Immature natural killer cell (primary cell): ENCODE measurements at regions not wholly inside any gene's neighbourhood (a gene's known extent, or its start where the extent isn't known, plus 50 kb on each side); places are given as distances from the start of the nearest gene placed in this dataset.

Source experiments
- DNase-seq, 3 donors: peaks; one replicate each; pipeline ENCODE4 v3.0.0; 2022; ENCODE audit warnings: mixed read lengths in 1 of 3
- H3K27ac Mint-ChIP-seq, 6 donors: one replicate each; pipeline ENCODE4 v1.8.0; 2020; ENCODE audit warnings: mixed read lengths in 6 of 6, mild to moderate bottlenecking in 5 of 6, inconsistent platforms in 4 of 6, moderate library complexity in 3 of 6
- H3K27me3 Mint-ChIP-seq, 3 donors: one replicate each; pipeline ENCODE4 v1.8.0; 2020 to 2021; ENCODE audit warnings: low read depth in 3 of 3, mild to moderate bottlenecking in 3 of 3, mixed read lengths in 3 of 3, moderate library complexity in 3 of 3, inconsistent platforms in 1 of 3
- H3K36me3 Mint-ChIP-seq, 3 donors: one replicate each; pipeline ENCODE4 v1.8.0; 2020; ENCODE audit warnings: mixed read lengths in 3 of 3, inconsistent platforms in 2 of 3, mild to moderate bottlenecking in 2 of 3
- H3K4me1 Mint-ChIP-seq, 2 donors: one replicate each; pipeline ENCODE4 v1.8.0; 2020; ENCODE audit warnings: inconsistent platforms in 2 of 2, mild to moderate bottlenecking in 2 of 2, mixed read lengths in 2 of 2, moderate library complexity in 1 of 2
- H3K4me3 Mint-ChIP-seq, 5 donors: one replicate each; pipeline ENCODE4 v1.8.0; 2020; ENCODE audit warnings: mild to moderate bottlenecking in 5 of 5, mixed read lengths in 5 of 5, inconsistent platforms in 3 of 5, moderate library complexity in 3 of 5
- H3K9me3 Mint-ChIP-seq, 6 donors: one replicate each; pipeline ENCODE4 v1.8.0; 2020; ENCODE audit warnings: mild to moderate bottlenecking in 6 of 6, mixed read lengths in 6 of 6, inconsistent platforms in 4 of 6, moderate library complexity in 3 of 6

GRCh38 chr5:108637134-108637533 lies 110.6 kb upstream of the FER start:
- no peaks in the 10 kb centered on the region for H3K36me3 Mint-ChIP-seq
- H3K4me3 Mint-ChIP-seq = no peak overlapping the region
- no peaks in the 10 kb centered on the region for H3K4me1 Mint-ChIP-seq
- DNase-seq = no peak
- H3K9me3 Mint-ChIP-seq = no peaks in the 10 kb centered on the region
- H3K27ac Mint-ChIP-seq = no peak overlapping the region
- peaks cover 0 to 5% (median 0%) of the 10 kb centered on the region in 3 donors for H3K27me3 Mint-ChIP-seq

GRCh38 chr5:108636135-108636853 lies 111.4 kb upstream of the FER start:
- no peaks in the 10 kb centered on the region for H3K4me1 Mint-ChIP-seq
- H3K27ac Mint-ChIP-seq = no peak overlapping the region
- no peaks in the 10 kb centered on the region for H3K9me3 Mint-ChIP-seq
- H3K4me3 Mint-ChIP-seq = no peak overlapping the region
- DNase-seq = no peak
- peaks cover 0 to 5% (median 0%) of the 10 kb centered on the region in 3 donors for H3K27me3 Mint-ChIP-seq
- no peaks in the 10 kb centered on the region for H3K36me3 Mint-ChIP-seq

GRCh38 chr5:108634617-108635288 lies 112.9 kb upstream of the FER start:
- H3K4me3 Mint-ChIP-seq = no peak overlapping the region

GRCh38 chr5:108634010-108634616 lies 113.6 kb upstream of the FER start:
- Mint-ChIP-seq H3K4me3 (no peak overlapping the region), H3K36me3 (no peaks in the 10 kb centered on the region), H3K4me1 (no peaks in the 10 kb centered on the region), H3K27me3 (peaks cover 0 to 2% (median 0%) of the 10 kb centered on the region in 3 donors), H3K27ac (no peak overlapping the region), H3K9me3 (no peaks in the 10 kb centered on the region)
- no peak for DNase-seq

More at GRCh38 chr5:108634617-108635288, 112.9 kb upstream of the FER start:
- Mint-ChIP-seq H3K9me3 (no peaks in the 10 kb centered on the region), H3K4me1 (no peaks in the 10 kb centered on the region), H3K27ac (no peak overlapping the region), H3K36me3 (no peaks in the 10 kb centered on the region), H3K27me3 (peaks cover 0 to 2% (median 0%) of the 10 kb centered on the region in 3 donors)
- DNase-seq = no peak

- H3K9me3 Mint-ChIP-seq = no peaks in the 10 kb centered on the region
- peaks cover 2 to 3% (median 3%) of the 10 kb centered on the region in 3 donors for H3K27me3 Mint-ChIP-seq
- no peaks in the 10 kb centered on the region for H3K4me1 Mint-ChIP-seq
- no peak overlapping the region for H3K4me3 Mint-ChIP-seq
- H3K36me3 Mint-ChIP-seq = no peaks in the 10 kb centered on the region
- H3K27ac Mint-ChIP-seq = no peak overlapping the region
- DNase-seq = no peak
Measured at GRCh38 chr5:108629779-108630528, 117.7 kb upstream of the FER start.

- DNase-seq = no peak
- Mint-ChIP-seq H3K9me3 (no peaks in the 10 kb centered on the region), H3K36me3 (no peaks in the 10 kb centered on the region), H3K4me1 (no peaks in the 10 kb centered on the region), H3K27ac (no peak overlapping the region), H3K4me3 (no peak overlapping the region), H3K27me3 (peaks cover 0 to 5% (median 3%) of the 10 kb centered on the region in 3 donors)
Measured at GRCh38 chr5:108625654-108626053, 122.0 kb upstream of the FER start.

- H3K36me3 Mint-ChIP-seq = no peaks in the 10 kb centered on the region
- no peak overlapping the region for H3K27ac Mint-ChIP-seq
- no peaks in the 10 kb centered on the region for H3K4me1 Mint-ChIP-seq
- H3K4me3 Mint-ChIP-seq = no peak overlapping the region
- DNase-seq = no peak
- peaks cover 2 to 8% (median 6%) of the 10 kb centered on the region in 3 donors for H3K27me3 Mint-ChIP-seq
- no peaks in the 10 kb centered on the region for H3K9me3 Mint-ChIP-seq
Measured at GRCh38 chr5:108623826-108624225, 123.9 kb upstream of the FER start.

- peaks cover 4 to 10% (median 4%) of the 10 kb centered on the region in 3 donors for H3K27me3 Mint-ChIP-seq
- H3K27ac Mint-ChIP-seq = no peak overlapping the region
- DNase-seq = no peak
- H3K9me3 Mint-ChIP-seq = peaks cover 0 to 3% (median 1%) of the 10 kb centered on the region in 6 donors
- no peak overlapping the region for H3K4me3 Mint-ChIP-seq
- no peaks in the 10 kb centered on the region for H3K4me1 Mint-ChIP-seq
- H3K36me3 Mint-ChIP-seq = no peaks in the 10 kb centered on the region
Measured at GRCh38 chr5:108620516-108620915, 127.2 kb upstream of the FER start.

- peaks cover 0 to 3% (median 1%) of the 10 kb centered on the region in 6 donors for H3K9me3 Mint-ChIP-seq
- H3K36me3 Mint-ChIP-seq = no peaks in the 10 kb centered on the region
- no peak overlapping the region for H3K27ac Mint-ChIP-seq
- H3K4me1 Mint-ChIP-seq = no peaks in the 10 kb centered on the region
- no peak overlapping the region for H3K4me3 Mint-ChIP-seq
- peaks cover 4 to 10% (median 4%) of the 10 kb centered on the region in 3 donors for H3K27me3 Mint-ChIP-seq
- no peak for DNase-seq
Measured at GRCh38 chr5:108619815-108620214, 127.9 kb upstream of the FER start.

GRCh38 chr5:108617467-108618435 lies 129.9 kb upstream of the FER start:
- no peak for DNase-seq
- no peaks in the 10 kb centered on the region for H3K36me3 Mint-ChIP-seq
- peaks cover 2 to 10% (median 4%) of the 10 kb centered on the region in 3 donors for H3K27me3 Mint-ChIP-seq
- H3K4me3 Mint-ChIP-seq = no peak overlapping the region
- peaks cover 0 to 9% (median 2%) of the 10 kb centered on the region in 6 donors for H3K9me3 Mint-ChIP-seq
- H3K4me1 Mint-ChIP-seq = no peaks in the 10 kb centered on the region
- no peak overlapping the region for H3K27ac Mint-ChIP-seq

- no peak overlapping the region for H3K4me3 Mint-ChIP-seq
- no peak for DNase-seq
- H3K4me1 Mint-ChIP-seq = no peaks in the 10 kb centered on the region
- H3K27ac Mint-ChIP-seq = no peak overlapping the region
- peaks cover 0 to 11% (median 5%) of the 10 kb centered on the region in 6 donors for H3K9me3 Mint-ChIP-seq
- peaks cover 2 to 7% (median 6%) of the 10 kb centered on the region in 3 donors for H3K27me3 Mint-ChIP-seq
- peaks cover 0 to under 1% (median 0%) of the 10 kb centered on the region in 3 donors for H3K36me3 Mint-ChIP-seq
Measured at GRCh38 chr5:108615216-108615615, 132.5 kb upstream of the FER start.

GRCh38 chr5:108607421-108607820 lies 140.3 kb upstream of the FER start:
- Mint-ChIP-seq H3K36me3 (peaks cover 0 to 3% (median 0%) of the 10 kb centered on the region in 3 donors), H3K4me3 (no peak overlapping the region), H3K27ac (no peak overlapping the region), H3K4me1 (peaks cover 5 to 11% of the 10 kb centered on the region in 2 donors), H3K27me3 (peaks cover 2 to 10% (median 3%) of the 10 kb centered on the region in 3 donors), H3K9me3 (peaks cover 0 to 5% (median 3%) of the 10 kb centered on the region in 6 donors)
- no peak for DNase-seq

GRCh38 chr5:108606185-108606584 lies 141.5 kb upstream of the FER start:
- Mint-ChIP-seq H3K27me3 (peaks cover 2 to 6% (median 5%) of the 10 kb centered on the region in 3 donors), H3K4me1 (peaks cover 5 to 11% of the 10 kb centered on the region in 2 donors), H3K9me3 (peaks cover 0 to 5% (median 0%) of the 10 kb centered on the region in 6 donors), H3K36me3 (peaks cover 0 to 3% (median 0%) of the 10 kb centered on the region in 3 donors), H3K27ac (no peak overlapping the region), H3K4me3 (no peak overlapping the region)
- peak in 2 of 3 donors; percentile 0 to 5 for DNase-seq
